HS-27A (cell line): ENCODE measurements at regions not wholly inside any gene's neighbourhood (a gene's known extent, or its start where the extent isn't known, plus 50 kb on each side); places are given as distances from the start of the nearest gene placed in this dataset.
"Not testable (repeated sequence)": the region's sequence is repeated elsewhere in the genome, so short reads cannot be mapped to it uniquely, and the experiment has no call there.

Experiments
- DNase-seq: peaks from one replicate; pipeline ENCODE4 v3.0.0-alpha.2; 2012; ENCODE audit warnings: low read depth, missing footprints

DNA sequence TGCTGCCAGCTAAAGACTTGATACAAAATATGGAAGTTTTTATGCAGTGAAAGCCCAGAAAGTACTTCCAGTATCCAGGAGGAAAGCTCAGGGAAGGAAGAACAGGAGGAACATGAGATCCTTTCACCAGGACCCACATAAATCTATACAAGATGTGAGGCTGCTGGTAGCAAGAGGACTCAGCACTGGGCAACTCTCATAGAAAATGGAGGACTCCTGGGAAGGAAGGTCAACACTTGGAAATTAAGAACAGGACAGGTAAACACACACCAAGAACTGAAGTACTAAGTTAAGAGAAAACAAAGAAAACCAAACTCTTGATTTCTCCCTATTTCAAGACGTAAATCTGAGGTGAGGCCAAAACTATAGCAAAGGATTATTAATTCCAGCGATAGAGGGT lies 220.5 kb upstream of the HSF2 start:
- DNase-seq: no peak

GRCh38 chr6:122180132-122180531 lies 219.3 kb upstream of the HSF2 start:
- no peak for DNase-seq

GRCh38 chr6:122182061-122182460 lies 217.4 kb upstream of the HSF2 start:
- DNase-seq: no peak

- DNase-seq: no peak
These were observed 215.0 kb upstream of the HSF2 start for GRCh38 chr6:122184401-122184827.

- DNase-seq: not testable (repeated sequence)
These were observed 214.0 kb upstream of the HSF2 start for GRCh38 chr6:122185458-122185857.

DNA sequence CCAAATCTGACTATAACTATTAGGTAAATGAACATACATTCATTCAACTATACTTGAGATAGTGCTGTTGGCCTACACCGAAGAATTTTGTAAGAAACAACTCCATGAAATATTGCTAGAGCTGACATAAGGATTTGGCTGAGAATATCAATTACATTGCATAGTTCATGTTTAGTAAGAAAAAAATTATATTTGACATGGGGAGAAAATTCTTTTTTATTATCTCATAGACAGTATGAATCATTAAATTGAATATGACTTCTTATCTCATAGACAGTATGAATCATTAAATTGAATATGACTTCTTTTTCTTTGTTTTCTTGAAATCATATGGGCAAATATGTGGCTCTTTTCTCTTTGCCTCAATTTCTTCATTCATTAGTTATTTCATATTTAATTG lies 212.3 kb upstream of the HSF2 start:
- no peak for DNase-seq

GRCh38 chr6:122198922-122199321 lies 200.5 kb upstream of the HSF2 start:
- DNase-seq: no peak

DNA sequence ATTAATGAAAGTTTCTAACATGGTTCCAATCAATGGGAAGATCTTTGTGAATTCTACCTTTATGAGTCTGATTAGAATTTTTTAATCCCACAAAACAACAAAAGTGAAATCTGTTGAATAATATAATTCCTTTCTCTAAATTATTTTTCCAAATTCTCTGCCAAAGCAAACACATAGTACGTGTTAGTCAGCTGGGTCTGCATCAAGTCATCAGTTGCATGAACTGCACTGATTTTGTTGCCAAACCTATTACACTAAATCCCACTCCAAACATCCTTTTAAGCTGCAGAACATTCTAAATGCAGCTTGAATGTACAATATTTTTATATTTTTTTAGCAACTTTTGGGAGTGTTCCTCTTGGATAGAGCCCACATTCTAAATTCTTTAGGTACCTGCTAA lies 199.0 kb upstream of the HSF2 start:
- DNase-seq: no peak

- DNase-seq: peak; percentile 53
These were observed 196.8 kb upstream of the HSF2 start for GRCh38 chr6:122202576-122203137.

GRCh38 chr6:122207061-122207460 lies 192.4 kb upstream of the HSF2 start:
- DNase-seq: no peak

- DNase-seq: peak; percentile 51
These were observed 191.7 kb upstream of the HSF2 start for GRCh38 chr6:122207794-122208193.

DNA sequence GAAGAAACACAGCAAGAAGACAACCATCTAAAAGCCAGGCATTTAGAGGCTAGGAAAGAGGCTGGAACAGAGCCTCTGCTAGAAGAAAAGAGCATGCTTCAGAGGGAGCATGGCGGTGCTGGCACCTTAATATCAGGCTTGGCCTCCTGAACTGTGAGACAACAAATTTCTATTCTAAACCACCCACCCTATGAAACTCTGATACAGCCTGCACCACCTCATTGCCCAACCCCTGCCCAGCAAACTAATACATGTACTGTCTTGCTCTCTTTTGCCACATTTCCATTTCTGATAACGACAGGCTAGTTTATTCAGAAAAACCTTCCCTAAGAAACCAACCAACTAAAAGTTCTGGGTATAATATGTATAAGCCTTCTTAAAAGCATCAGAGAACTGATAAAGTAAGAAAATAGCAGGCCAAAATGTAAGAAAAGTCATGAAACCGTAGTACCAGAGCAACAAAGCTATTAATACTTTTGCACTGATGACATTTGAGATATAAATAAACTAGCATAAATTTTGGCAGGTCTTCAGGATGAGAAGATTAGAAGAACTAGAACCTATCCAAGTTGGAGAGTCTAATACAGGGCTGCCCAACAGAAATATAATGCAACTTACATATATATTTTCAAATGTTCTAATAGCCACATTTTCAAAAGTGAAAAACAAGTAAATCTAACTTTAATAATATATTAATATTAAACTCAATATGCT lies 184.7 kb upstream of the HSF2 start:
- DNase-seq: no peak

DNA sequence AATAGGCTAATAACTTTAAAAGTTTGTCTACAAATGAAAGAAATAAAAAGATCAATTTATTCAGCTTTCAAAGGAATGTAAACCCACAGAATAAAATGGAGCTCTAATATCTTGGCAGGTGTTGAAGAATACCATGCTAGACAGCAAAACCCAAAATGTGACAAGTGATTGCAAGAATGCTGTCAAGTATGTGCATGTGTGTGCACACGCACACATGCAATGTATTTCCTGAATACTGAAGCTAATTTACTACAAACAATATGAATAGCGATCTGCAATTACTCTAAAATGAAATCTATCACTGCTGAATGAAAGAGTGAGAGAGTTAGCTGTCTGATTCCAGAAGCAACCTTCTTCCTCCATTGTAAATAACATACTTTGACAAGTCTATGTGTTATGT lies 179.2 kb upstream of the HSF2 start:
- DNase-seq: no peak

DNA sequence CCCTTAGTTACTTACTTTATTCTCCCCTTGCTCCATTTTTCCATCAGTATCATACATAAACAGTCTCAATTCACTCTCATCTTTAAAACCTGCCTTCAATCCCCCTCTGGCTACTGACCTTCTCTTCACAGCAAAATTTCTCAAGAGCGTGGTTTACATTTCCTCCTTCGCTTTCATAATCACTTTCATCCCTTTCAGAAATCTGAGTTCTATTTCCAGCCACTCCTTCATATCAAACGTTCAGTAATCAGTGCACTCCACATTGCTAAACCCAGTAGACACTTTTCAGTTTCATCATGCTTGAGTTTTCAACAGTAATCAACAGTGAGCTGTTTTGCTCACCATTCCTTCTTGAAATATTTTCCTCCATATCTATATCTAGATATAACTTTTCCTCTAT lies 176.7 kb upstream of the HSF2 start:
- no peak for DNase-seq

DNA sequence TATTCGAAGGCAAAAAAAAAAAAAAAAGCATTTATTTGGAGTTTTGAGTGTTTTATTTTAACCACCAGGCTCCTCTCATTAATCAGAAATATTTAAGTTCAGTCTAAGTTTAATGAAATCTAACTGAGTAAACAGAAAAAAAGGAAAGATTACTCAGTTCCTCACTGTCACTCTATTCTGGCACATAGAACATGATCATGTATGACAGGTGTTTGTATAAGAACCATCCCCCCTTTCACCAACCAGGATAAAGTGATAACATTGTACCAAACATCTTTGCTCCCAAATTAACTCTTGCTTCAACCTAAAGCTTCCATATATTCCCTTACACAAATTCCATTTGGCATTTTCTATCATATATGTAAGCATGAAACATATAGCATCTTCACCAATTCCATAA lies 176.2 kb upstream of the HSF2 start:
- no peak for DNase-seq

DNA sequence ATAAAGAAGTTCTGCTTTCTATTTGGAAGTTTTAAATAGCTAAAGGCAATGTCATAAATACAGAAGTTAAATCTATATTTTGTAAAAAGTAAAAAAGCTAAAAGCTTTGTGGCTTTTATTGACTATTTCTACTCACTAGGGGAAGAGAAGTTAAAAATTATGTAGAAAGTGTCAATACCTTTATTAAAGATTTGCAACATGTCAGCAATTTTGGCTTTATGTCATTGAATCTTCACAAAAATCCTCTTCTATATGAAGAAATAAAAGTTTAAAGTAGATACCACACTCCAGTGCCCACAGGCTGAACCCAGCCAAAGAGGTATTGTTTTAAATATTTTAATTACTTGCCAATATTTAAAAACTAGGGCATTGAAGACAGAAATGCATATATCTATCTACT lies 160.6 kb upstream of the HSF2 start:
- no peak for DNase-seq

DNA sequence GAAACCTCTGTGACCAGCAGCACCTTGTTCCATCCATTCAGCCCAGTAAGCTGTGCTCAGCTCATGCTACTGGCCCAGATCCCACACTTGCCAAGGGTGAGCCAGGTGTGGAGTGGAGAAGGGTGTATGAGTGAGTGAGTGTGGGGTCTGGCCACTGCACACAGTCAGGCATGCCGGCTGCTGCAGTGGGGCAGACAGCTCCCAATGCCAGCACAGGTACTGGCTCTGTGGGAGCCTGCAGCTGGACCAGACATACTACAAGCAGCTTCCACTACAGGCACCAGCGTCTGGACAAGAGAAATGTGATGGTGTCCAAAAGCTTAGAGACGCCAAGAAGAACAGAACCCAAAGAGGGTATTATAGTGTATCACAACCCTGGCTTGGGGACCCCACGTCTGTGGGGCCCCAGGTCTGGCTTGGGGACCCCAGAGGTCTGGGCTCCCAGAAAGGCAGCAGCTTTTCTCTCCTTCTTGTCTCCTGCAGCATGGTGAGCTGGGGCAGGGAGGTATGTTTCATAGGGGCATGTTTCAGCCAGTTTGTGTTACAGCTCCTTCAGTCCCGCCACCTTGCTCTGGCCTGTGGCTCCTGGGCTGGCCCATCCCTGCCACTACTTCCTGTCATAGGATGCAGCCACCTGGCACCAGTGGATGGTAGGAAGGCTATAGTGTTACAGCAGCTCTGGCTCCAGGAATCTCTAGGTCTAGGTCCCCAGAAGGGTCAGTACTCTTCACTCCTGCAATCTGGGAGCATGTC lies 152.4 kb upstream of the HSF2 start:
- no peak for DNase-seq

GRCh38 chr6:122248001-122248669 lies 151.3 kb upstream of the HSF2 start:
- no peak for DNase-seq

DNA sequence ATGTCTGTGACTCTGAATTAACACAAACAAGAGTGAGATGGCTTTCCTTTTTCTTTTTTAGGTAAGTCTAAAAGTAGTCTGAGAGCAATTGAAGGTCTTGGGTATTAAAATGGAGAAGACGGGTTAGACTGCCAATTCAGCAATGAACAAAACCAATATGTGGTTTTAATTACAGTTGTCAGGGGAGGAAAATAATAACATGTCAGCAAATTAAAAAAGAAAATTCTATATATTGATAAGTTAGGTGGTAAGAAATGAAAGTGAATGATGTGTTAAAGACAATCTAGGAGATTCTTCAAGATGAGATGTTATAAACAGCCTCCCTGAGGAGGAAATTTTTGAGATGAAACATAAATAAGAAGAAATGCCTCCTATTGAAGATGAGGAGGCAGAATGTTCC lies 150.6 kb upstream of the HSF2 start:
- DNase-seq: no peak

DNA sequence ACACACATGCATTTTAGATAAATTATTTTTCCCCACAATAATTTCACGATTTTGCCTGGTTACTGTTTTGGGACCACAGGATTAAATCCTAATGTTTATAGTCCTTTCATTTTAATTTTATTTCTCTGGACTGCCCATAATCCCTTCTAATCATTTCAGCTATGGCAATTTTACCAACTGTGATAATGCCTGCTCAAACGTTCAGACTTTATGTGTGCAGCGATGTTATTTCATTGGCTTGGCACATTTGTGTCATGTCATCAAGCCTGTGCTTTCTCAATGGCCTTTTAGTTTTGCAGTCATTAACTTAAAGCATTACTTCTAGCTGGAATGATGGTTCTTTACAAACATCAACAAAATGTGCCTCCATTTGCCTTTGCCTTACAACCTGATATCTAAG lies 140.6 kb upstream of the HSF2 start:
- DNase-seq: no peak

DNA sequence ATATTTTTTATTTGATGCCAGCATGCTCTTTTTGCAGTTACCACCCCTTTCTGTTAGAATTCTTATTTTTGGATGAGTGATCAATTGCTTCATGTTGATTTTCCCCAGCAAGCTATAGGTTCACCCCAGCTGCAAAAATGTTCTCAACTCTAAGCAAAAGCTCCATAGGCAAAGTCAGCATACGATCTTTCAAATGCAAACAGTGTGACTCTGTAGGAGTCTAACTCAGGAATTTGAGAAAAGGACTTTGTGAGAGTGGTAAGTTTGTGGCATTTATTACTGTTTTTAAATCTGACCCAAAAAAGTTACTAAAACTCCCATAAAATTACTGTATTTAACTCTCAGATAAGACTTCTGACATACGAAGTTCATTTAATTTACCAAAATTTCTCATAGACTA lies 134.9 kb upstream of the HSF2 start:
- DNase-seq: no peak

DNA sequence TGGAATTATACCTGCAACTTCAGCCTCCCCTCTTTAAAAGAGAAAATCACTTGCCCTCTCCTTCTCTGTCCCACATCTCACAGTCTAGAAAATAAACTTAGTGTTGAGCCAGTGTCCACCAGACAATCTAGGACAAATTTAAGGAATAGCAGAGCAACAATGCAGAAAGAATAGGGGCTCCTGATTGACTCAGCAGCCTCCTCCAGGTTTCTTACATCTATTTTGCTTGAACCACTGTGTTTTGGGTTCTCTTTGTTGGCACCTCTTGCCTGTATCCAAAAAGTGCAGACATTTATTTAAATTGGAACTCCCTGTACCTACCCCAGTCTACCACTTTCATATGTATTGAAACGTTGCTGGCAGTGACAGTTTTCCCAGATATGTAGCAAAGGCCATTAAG lies 133.7 kb upstream of the HSF2 start:
- DNase-seq: no peak

GRCh38 chr6:122268394-122268793 lies 131.1 kb upstream of the HSF2 start:
- DNase-seq: no peak
